ENCODE measurements at regions not wholly inside any gene's neighbourhood (a gene's known extent, or its start where the extent isn't known, plus 50 kb on each side); places are given as distances from the start of the nearest gene placed in this dataset.
"Not testable (repeated sequence)": the region's sequence is repeated elsewhere in the genome, so short reads cannot be mapped to it uniquely, and the experiment has no call there.

- no peak for DNase-seq
These were observed 69.1 kb upstream of the DNAJC10 start for GRCh38 chr2:182646763-182647498.

GRCh38 chr2:182647499-182647787 is 68.6 kb upstream of the DNAJC10 start:
- no peak for DNase-seq

GRCh38 chr2:182649316-182649715 is 66.7 kb upstream of the DNAJC10 start:
- peak; percentile 49 for DNase-seq

- peak; percentile 49 for DNase-seq
These were observed 65.4 kb upstream of the DNAJC10 start for GRCh38 chr2:182650704-182651103.

GRCh38 chr2:182652326-182652725 is 63.7 kb upstream of the DNAJC10 start:
- no peak for DNase-seq

GRCh38 chr2:182655750-182656149 is 60.3 kb upstream of the DNAJC10 start:
- no peak for DNase-seq

- DNase-seq, result no peak
These were observed 51.8 kb upstream of the DNAJC10 start for GRCh38 chr2:182664212-182664611.

- DNase-seq, result not testable (repeated sequence)
These were observed 50.6 kb upstream of the DNAJC10 start for GRCh38 chr2:182665500-182665899.
